ENCODE measurements at regions not wholly inside any gene's neighbourhood (a gene's known extent, or its start where the extent isn't known, plus 50 kb on each side); places are given as distances from the start of the nearest gene placed in this dataset.

GRCh38 chr15:91665212-91665611, 188.3 kb upstream of the SLCO3A1 start:
- no TSS peak for BruUV-seq (replicated peaks)
- intact Hi-C loops (cut with micrococcal nuclease) = no loop called here
- Histone ChIP-seq H3K27ac (ENCODE audit: low read length) (no peak overlapping the region), H3K27me3 (ENCODE audit: low read length) (peaks cover 28% of the 10 kb centered on the region), H3K4me2 (ENCODE audit: low read length) (no peak overlapping the region), H3K36me3 (ENCODE audit: low read depth, low read length) (no peaks in the 10 kb centered on the region; the same call in 1 of the 2 replicates), H4K20me1 (ENCODE audit: low read length) (no peaks in the 10 kb centered on the region), H3K9ac (ENCODE audit: low read length) (no peak overlapping the region), H3K4me1 (ENCODE audit: insufficient read depth, low read length) (no peaks in the 10 kb centered on the region), H3K9me2 (replicated peaks; ENCODE audit: low read length) (no peaks in the 10 kb centered on the region), H3K79me2 (ENCODE audit: low read length) (no peaks in the 10 kb centered on the region), H2AFZ (ENCODE audit: low read length) (no peak overlapping the region), H3K4me3 (ENCODE audit: low read length) (no peak overlapping the region), H3K9me3 (ENCODE audit: low read length) (no peaks in the 10 kb centered on the region), H3F3A (ENCODE audit: low read length, unreplicated experiment) (no peaks in the 10 kb centered on the region)
- CTCF ChIA-PET = no interaction called here
- TF ChIP-seq EZH2phosphoT487 (IDR thresholded peaks at IDR 0.05; ENCODE audit: borderline replicate concordance, low read length) (no peak), EZH2 (IDR thresholded peaks at IDR 0.05; ENCODE audit: low read length, unreplicated experiment) (no peak), CTCF (conservative IDR thresholded peaks at IDR 0.05; ENCODE audit: low read depth, low read length) (no peak)
- POLR2A ChIA-PET (ENCODE audit: unreplicated experiment) = no interaction called here
- ATAC-seq (no peak), DNase-seq (no peak)

- DNase-seq = no peak
- Histone ChIP-seq H4K20me1 (ENCODE audit: low read length) (no peaks in the 10 kb centered on the region), H3K9me3 (ENCODE audit: low read length) (no peaks in the 10 kb centered on the region), H3K4me2 (ENCODE audit: low read length) (no peak overlapping the region), H3K79me2 (ENCODE audit: low read length) (no peaks in the 10 kb centered on the region), H3F3A (ENCODE audit: low read length, unreplicated experiment) (no peaks in the 10 kb centered on the region), H3K36me3 (ENCODE audit: low read depth, low read length) (no peaks in the 10 kb centered on the region), H3K4me1 (ENCODE audit: insufficient read depth, low read length) (no peaks in the 10 kb centered on the region), H3K4me3 (ENCODE audit: low read length) (no peak overlapping the region), H3K27me3 (ENCODE audit: low read length) (peaks cover 21% of the 10 kb centered on the region), H2AFZ (ENCODE audit: low read length) (no peak overlapping the region), H3K9me2 (replicated peaks; ENCODE audit: low read length) (no peaks in the 10 kb centered on the region), H3K27ac (ENCODE audit: low read length) (no peak overlapping the region), H3K9ac (ENCODE audit: low read length) (no peak overlapping the region)
- TF ChIP-seq CTCF (conservative IDR thresholded peaks at IDR 0.05; ENCODE audit: low read depth, low read length) (no peak), EZH2 (IDR thresholded peaks at IDR 0.05; ENCODE audit: low read length, unreplicated experiment) (no peak), EZH2phosphoT487 (IDR thresholded peaks at IDR 0.05; ENCODE audit: borderline replicate concordance, low read length) (no peak)
- POLR2A ChIA-PET (ENCODE audit: unreplicated experiment) = no interaction called here
- intact Hi-C loops (cut with micrococcal nuclease) = no loop called here
- CTCF ChIA-PET = no interaction called here
- ATAC-seq = no peak
- BruUV-seq (replicated peaks) = no TSS peak
These were observed 185.1 kb upstream of the SLCO3A1 start for GRCh38 chr15:91668370-91668769.

GRCh38 chr15:91670108-91670507, 183.4 kb upstream of the SLCO3A1 start:
- Histone ChIP-seq H2AFZ (ENCODE audit: low read length) (no peak overlapping the region), H3K4me1 (ENCODE audit: insufficient read depth, low read length) (no peaks in the 10 kb centered on the region), H3K4me2 (ENCODE audit: low read length) (no peak overlapping the region), H3K9me2 (replicated peaks; ENCODE audit: low read length) (no peaks in the 10 kb centered on the region), H3K79me2 (ENCODE audit: low read length) (no peaks in the 10 kb centered on the region), H4K20me1 (ENCODE audit: low read length) (no peaks in the 10 kb centered on the region), H3K27me3 (ENCODE audit: low read length) (peaks cover 4% of the 10 kb centered on the region; the same call in 1 of the 2 replicates), H3F3A (ENCODE audit: low read length, unreplicated experiment) (no peaks in the 10 kb centered on the region), H3K4me3 (ENCODE audit: low read length) (no peak overlapping the region), H3K27ac (ENCODE audit: low read length) (no peak overlapping the region), H3K36me3 (ENCODE audit: low read depth, low read length) (no peaks in the 10 kb centered on the region), H3K9ac (ENCODE audit: low read length) (no peak overlapping the region), H3K9me3 (ENCODE audit: low read length) (no peaks in the 10 kb centered on the region)
- DNase-seq (no peak), ATAC-seq (no peak)
- TF ChIP-seq CTCF (conservative IDR thresholded peaks at IDR 0.05; ENCODE audit: low read depth, low read length) = no peak
- TF ChIP-seq EZH2 (IDR thresholded peaks at IDR 0.05; ENCODE audit: low read length, unreplicated experiment) = no peak
- no peak for TF ChIP-seq EZH2phosphoT487 (IDR thresholded peaks at IDR 0.05; ENCODE audit: borderline replicate concordance, low read length)
- ChIA-PET CTCF (no interaction called here), POLR2A (ENCODE audit: unreplicated experiment) (no interaction called here)
- no TSS peak for BruUV-seq (replicated peaks)
- intact Hi-C loops (cut with micrococcal nuclease) = no loop called here
